GM23338 (cell line): ENCODE measurements at regions not wholly inside any gene's neighbourhood (a gene's known extent, or its start where the extent isn't known, plus 50 kb on each side); places are given as distances from the start of the nearest gene placed in this dataset.

ENCODE experiments used
- ATAC-seq: fragments of 200-7000 bp; cut with Tn5 transposase; 3 replicates; pipeline ENCODE4 v1.9.1; 2020
- DNase-seq: peaks from one replicate; pipeline ENCODE4 v3.0.0-alpha.2; 2015; ENCODE audit warnings: low spot score
- H2AFZ ChIP-seq: fragments of 200-600 bp; sonication (generic); 2 replicates; pipeline ENCODE4 v1.8.0; 2016; ENCODE audit warnings: antibody characterized with exemption, mild to moderate bottlenecking, moderate library complexity
- H3F3A ChIP-seq: fragments of 200-600 bp; sonication (generic); replicated peaks from 2 replicates; pipeline ENCODE4 v1.8.0; 2017; ENCODE audit warnings: antibody characterized with exemption, mixed run types, low read depth
- H3K27ac ChIP-seq: fragments of 200-600 bp; sonication (generic); 2 replicates; pipeline ENCODE4 v1.6.1; 2016; ENCODE audit warnings: low read depth
- H3K27me3 ChIP-seq: fragments of 200-600 bp; sonication (generic); 2 replicates; pipeline ENCODE4 v1.8.0; 2016; ENCODE audit warnings: mild to moderate bottlenecking, mixed run types, moderate library complexity; ENCODE audit not compliant: insufficient read depth
- H3K36me3 ChIP-seq: fragments of 200-600 bp; sonication (generic); 2 replicates; pipeline ENCODE4 v1.8.0; 2016; ENCODE audit warnings: mild to moderate bottlenecking; ENCODE audit not compliant: insufficient read depth
- H3K4me1 ChIP-seq: fragments of 200-600 bp; sonication (generic); 2 replicates; pipeline ENCODE4 v1.8.0; 2016; ENCODE audit warnings: mild to moderate bottlenecking, moderate library complexity; ENCODE audit not compliant: insufficient read depth
- H3K4me2 ChIP-seq: fragments of 200-600 bp; sonication (generic); 2 replicates; pipeline ENCODE4 v1.7.1; 2017; ENCODE audit warnings: mixed run types
- H3K4me3 ChIP-seq: fragments of 200-600 bp; sonication (generic); 2 replicates; pipeline ENCODE4 v1.6.1; 2016; ENCODE audit warnings: mixed run types
- H3K79me2 ChIP-seq: fragments of 200-600 bp; sonication (generic); replicated peaks from 2 replicates; pipeline ENCODE4 v1.8.0; 2017; ENCODE audit warnings: mild to moderate bottlenecking; ENCODE audit not compliant: insufficient read depth
- H3K9me2 ChIP-seq: fragments of 200-600 bp; sonication (generic); 2 replicates; pipeline ENCODE4 v1.8.0; 2017; ENCODE audit not compliant: insufficient read depth
- H4K20me1 ChIP-seq: fragments of 200-600 bp; sonication (generic); replicated peaks from 2 replicates; pipeline ENCODE4 v1.8.0; 2017; ENCODE audit warnings: mild to moderate bottlenecking; ENCODE audit not compliant: insufficient read depth
- H3K27ac Mint-ChIP-seq: 2 replicates; pipeline ENCODE4 v1.8.0; 2020; ENCODE audit warnings: inconsistent platforms, mild to moderate bottlenecking, moderate library complexity, mixed read lengths
- H3K27me3 Mint-ChIP-seq: 3 replicates; pipeline ENCODE4 v1.8.0; 2022; ENCODE audit warnings: low read depth, mild to moderate bottlenecking, moderate library complexity, mixed read lengths, inconsistent platforms; ENCODE audit not compliant: insufficient read depth, poor library complexity
- H3K36me3 Mint-ChIP-seq: 3 replicates; pipeline ENCODE4 v1.8.0; 2021; ENCODE audit warnings: low read depth, mild to moderate bottlenecking, inconsistent platforms, moderate library complexity, mixed read lengths
- H3K4me1 Mint-ChIP-seq: 3 replicates; pipeline ENCODE4 v1.8.0; 2020; ENCODE audit warnings: mild to moderate bottlenecking, inconsistent platforms, mixed read lengths
- H3K4me3 Mint-ChIP-seq: 3 replicates; pipeline ENCODE4 v1.8.0; 2021; ENCODE audit warnings: moderate library complexity, mild to moderate bottlenecking, inconsistent platforms, mixed read lengths
- H3K9me3 Mint-ChIP-seq: 3 replicates; pipeline ENCODE4 v1.8.0; 2020; ENCODE audit warnings: moderate library complexity, mild to moderate bottlenecking, inconsistent platforms, mixed read lengths
- CREB1 ChIP-seq: fragments of 250-450 bp; sonication (Bioruptor Pico); IDR thresholded peaks from 2 replicates; pipeline ENCODE4 v1.5.0; 2020; ENCODE audit warnings: low read depth, mild to moderate bottlenecking, moderate library complexity
- CTCF ChIP-seq, 2 experiments: fragments of 200-600 bp in 1 of 2; sonication (generic) in 1 of 2; conservative IDR thresholded peaks; 2 replicates each; pipeline versions ENCODE4 v1.5.1 to v1.6.1; 2016 to 2017; ENCODE audit warnings: antibody characterized with exemption in 2 of 2, low read depth in 2 of 2, mild to moderate bottlenecking in 2 of 2, moderate library complexity in 1 of 2
- ETS1 ChIP-seq: IDR thresholded peaks from 2 replicates; pipeline ENCODE4 v1.6.1; 2016; ENCODE audit warnings: antibody characterized with exemption
- NANOG ChIP-seq: IDR thresholded peaks from 2 replicates; pipeline ENCODE4 v1.6.1; 2016; ENCODE audit warnings: antibody characterized with exemption, borderline replicate concordance
- POLR2AphosphoS5 ChIP-seq: IDR thresholded peaks from 2 replicates; pipeline ENCODE4 v1.6.1; 2016; ENCODE audit warnings: antibody characterized with exemption, low read depth
- REST ChIP-seq: IDR thresholded peaks from one replicate; pipeline ENCODE4 v1.6.1; 2018; ENCODE audit warnings: antibody characterized with exemption; ENCODE audit not compliant: unreplicated experiment
- STAT1 ChIP-seq: IDR thresholded peaks from one replicate; pipeline ENCODE4 v1.6.1; 2016; ENCODE audit warnings: antibody characterized with exemption; ENCODE audit not compliant: unreplicated experiment
- ZNF114 ChIP-seq: fragments of 250-450 bp; sonication (Bioruptor Pico); IDR thresholded peaks from 2 replicates; pipeline ENCODE4 v1.5.0; 2020; ENCODE audit warnings: mild to moderate bottlenecking, moderate library complexity
- ZNF331 ChIP-seq: fragments of 250-450 bp; sonication (Bioruptor Pico); IDR thresholded peaks from 2 replicates; pipeline ENCODE4 v1.5.0; 2020; ENCODE audit warnings: low read depth, mild to moderate bottlenecking, moderate library complexity

- TF ChIP-seq CTCF (conservative IDR thresholded peaks at IDR 0.05; ENCODE audit: low read depth in 2 of 2) (no peak), CREB1 (CRISPR knock-in tag) (no peak), ZNF331 (CRISPR knock-in tag) (no peak)
Measured at GRCh38 chr7:96621932-96622331, 87.7 kb downstream of the SEM1 start (continued).

- Mint-ChIP-seq H3K27ac (no peak overlapping the region), H3K4me1 (no peaks in the 10 kb centered on the region), H3K4me3 (no peak overlapping the region), H3K9me3 (no peaks in the 10 kb centered on the region), H3K36me3 (no peaks in the 10 kb centered on the region), H3K27me3 (no peaks in the 10 kb centered on the region)
- no peak for ATAC-seq
- no peak for TF ChIP-seq STAT1
- no peak for TF ChIP-seq POLR2AphosphoS5
- no peaks in the 10 kb centered on the region for H3K36me3 ChIP-seq
- no peak for DNase-seq
- peaks cover 6% of the 10 kb centered on the region; the same call in 1 of the 2 replicates for H3K9me2 ChIP-seq
- H4K20me1 ChIP-seq, result no peaks in the 10 kb centered on the region
- H3F3A ChIP-seq, result no peaks in the 10 kb centered on the region
- no peaks in the 10 kb centered on the region for H3K79me2 ChIP-seq
- no peak overlapping the region for H3K4me3 ChIP-seq
- H3K27ac ChIP-seq, result no peak overlapping the region
- no peak overlapping the region for H2AFZ ChIP-seq
- H3K4me2 ChIP-seq, result no peak overlapping the region
- no peaks in the 10 kb centered on the region for H3K27me3 ChIP-seq
- H3K4me1 ChIP-seq, result no peaks in the 10 kb centered on the region
Measured at GRCh38 chr7:96614154-96614867, 95.3 kb downstream of the SEM1 start.

DNA sequence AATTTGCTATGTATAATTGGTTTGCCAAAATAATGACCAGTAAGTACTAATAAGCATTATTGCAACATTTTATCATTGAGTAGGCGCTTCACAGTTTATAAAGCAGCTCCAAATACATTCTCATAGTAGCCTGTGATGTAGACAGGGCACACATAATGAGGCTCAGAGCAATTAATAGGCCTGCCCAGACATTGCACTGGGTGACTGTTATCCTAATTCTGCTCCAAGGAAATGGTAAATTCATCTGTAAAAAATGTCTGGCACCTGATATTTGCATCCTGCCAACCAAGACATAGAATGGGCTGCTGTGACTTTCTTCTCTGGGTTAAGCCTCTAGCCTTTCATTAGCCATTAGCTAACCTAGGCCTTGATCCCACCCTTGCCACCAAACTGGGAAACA lies 97.6 kb downstream of the SEM1 start:
- H3F3A ChIP-seq, result no peaks in the 10 kb centered on the region
- H2AFZ ChIP-seq, result no peak overlapping the region
- peaks cover 6% of the 10 kb centered on the region for H3K9me2 ChIP-seq
- H3K79me2 ChIP-seq, result no peaks in the 10 kb centered on the region
- Mint-ChIP-seq H3K4me3 (no peak overlapping the region), H3K27me3 (no peaks in the 10 kb centered on the region), H3K27ac (no peak overlapping the region), H3K36me3 (no peaks in the 10 kb centered on the region), H3K4me1 (no peaks in the 10 kb centered on the region), H3K9me3 (no peaks in the 10 kb centered on the region)
- H3K27me3 ChIP-seq, result no peaks in the 10 kb centered on the region
- ATAC-seq (no peak), DNase-seq (no peak)
- H4K20me1 ChIP-seq, result no peaks in the 10 kb centered on the region
- no peak overlapping the region for H3K4me2 ChIP-seq
- no peaks in the 10 kb centered on the region for H3K4me1 ChIP-seq
- H3K4me3 ChIP-seq, result no peak overlapping the region
- no peaks in the 10 kb centered on the region for H3K36me3 ChIP-seq
- no peak overlapping the region for H3K27ac ChIP-seq
- TF ChIP-seq ZNF114 (CRISPR knock-in tag) (no peak), NANOG (no peak), ETS1 (no peak), ZNF331 (CRISPR knock-in tag) (no peak), POLR2AphosphoS5 (no peak), REST (no peak), CTCF (conservative IDR thresholded peaks at IDR 0.05; ENCODE audit: low read depth in 2 of 2) (no peak), CREB1 (CRISPR knock-in tag) (no peak)
